HG02938 (cell line): ENCODE measurements at regions not wholly inside any gene's neighbourhood (a gene's known extent, or its start where the extent isn't known, plus 50 kb on each side); places are given as distances from the start of the nearest gene placed in this dataset.
"Not testable (repeated sequence)": the region's sequence is repeated elsewhere in the genome, so short reads cannot be mapped to it uniquely, and the experiment has no call there.

ENCODE experiments used
- ATAC-seq: cut with Tn5 transposase; IDR thresholded peaks from one replicate; pipeline ENCODE4 v1.9.1; 2021; ENCODE audit warnings: mild to moderate bottlenecking, moderate library complexity; ENCODE audit not compliant: unreplicated experiment

GRCh38 chr5:74535926-74536325 is 104.6 kb downstream of the ENC1 start:
- no peak for ATAC-seq

- ATAC-seq = no peak
These were observed 106.0 kb downstream of the ENC1 start for GRCh38 chr5:74534397-74535129.

- ATAC-seq = no peak
These were observed 110.0 kb downstream of the ENC1 start for GRCh38 chr5:74530326-74531050.

- ATAC-seq = no peak
These were observed 111.4 kb downstream of the ENC1 start for GRCh38 chr5:74529101-74529500.

- ATAC-seq = no peak
These were observed 114.4 kb downstream of the ENC1 start for GRCh38 chr5:74526111-74526510.

- ATAC-seq = not testable (repeated sequence)
These were observed 115.8 kb downstream of the ENC1 start for GRCh38 chr5:74524767-74525166.

GRCh38 chr5:74523698-74524097 is 116.8 kb downstream of the ENC1 start:
- ATAC-seq = not testable (repeated sequence)

GRCh38 chr5:74522838-74523237 is 117.7 kb downstream of the ENC1 start:
- not testable (repeated sequence) for ATAC-seq

GRCh38 chr5:74521401-74521800 is 119.1 kb downstream of the ENC1 start:
- no peak for ATAC-seq

- no peak for ATAC-seq
These were observed 120.8 kb downstream of the ENC1 start for GRCh38 chr5:74519679-74520078.

GRCh38 chr5:74519161-74519571 is 121.4 kb downstream of the ENC1 start:
- no peak for ATAC-seq

GRCh38 chr5:74517700-74518099 is 122.8 kb downstream of the ENC1 start:
- ATAC-seq = no peak

- ATAC-seq = no peak
These were observed 124.3 kb downstream of the ENC1 start for GRCh38 chr5:74516211-74516636.

- ATAC-seq = no peak
These were observed 125.5 kb downstream of the ENC1 start for GRCh38 chr5:74514888-74515551.

GRCh38 chr5:74511770-74512169 is 128.8 kb downstream of the ENC1 start:
- not testable (repeated sequence) for ATAC-seq

GRCh38 chr5:74510476-74511075 is 130.0 kb downstream of the ENC1 start:
- ATAC-seq = no peak

- ATAC-seq = no peak
These were observed 133.0 kb downstream of the ENC1 start for GRCh38 chr5:74507370-74508005.

GRCh38 chr5:74506119-74506518 is 134.4 kb downstream of the ENC1 start:
- no peak for ATAC-seq

GRCh38 chr5:74504463-74504862 is 136.1 kb downstream of the ENC1 start:
- no peak for ATAC-seq

GRCh38 chr5:74502479-74502950 is 138.0 kb downstream of the ENC1 start:
- ATAC-seq = no peak
